ENCODE measurements at regions not wholly inside any gene's neighbourhood (a gene's known extent, or its start where the extent isn't known, plus 50 kb on each side); places are given as distances from the start of the nearest gene placed in this dataset.
"Not testable (repeated sequence)": the region's sequence is repeated elsewhere in the genome, so short reads cannot be mapped to it uniquely, and the experiment has no call there.

- Histone ChIP-seq H3K9me3 (ENCODE audit: control insufficient read depth, low read length) (no peaks in the 10 kb centered on the region), H3K4me3 (ENCODE audit: extremely low read depth, insufficient read depth, low read length, poor library complexity, severe bottlenecking) (no peak overlapping the region), H3K27ac (ENCODE audit: low read depth, low read length, severe bottlenecking) (no peak overlapping the region), H3K4me1 (ENCODE audit: control insufficient read depth, insufficient read depth, low read length, poor library complexity, severe bottlenecking) (no peaks in the 10 kb centered on the region), H3K36me3 (ENCODE audit: control insufficient read depth, insufficient read depth, low read length) (no peaks in the 10 kb centered on the region)
- 87 to 91% methylated on average over 3 to 4 of the region's 10 CpGs for WGBS, 2 experiments (ENCODE audit: insufficient coverage in 2 of 2)
Measured at GRCh38 chr5:158499075-158499891, 600.4 kb downstream of the EBF1 start.

GRCh38 chr5:158496624-158497023 lies 603.1 kb downstream of the EBF1 start:
- no peaks in the 10 kb centered on the region for H3K4me1 ChIP-seq (ENCODE audit: control insufficient read depth, insufficient read depth, low read length, poor library complexity, severe bottlenecking)
- no peak overlapping the region for H3K27ac ChIP-seq (ENCODE audit: low read depth, low read length, severe bottlenecking)
- H3K4me3 ChIP-seq (ENCODE audit: extremely low read depth, insufficient read depth, low read length, poor library complexity, severe bottlenecking) = no peak overlapping the region
- H3K9me3 ChIP-seq (ENCODE audit: control insufficient read depth, low read length) = no peaks in the 10 kb centered on the region
- H3K36me3 ChIP-seq (ENCODE audit: control insufficient read depth, insufficient read depth, low read length) = no peaks in the 10 kb centered on the region
- WGBS, 2 experiments (ENCODE audit: insufficient coverage in 2 of 2) = no CpG with 5 or more reads among the region's 3 CpGs

- H3K4me1 ChIP-seq (ENCODE audit: control insufficient read depth, insufficient read depth, low read length, poor library complexity, severe bottlenecking) = no peaks in the 10 kb centered on the region
- no CpG with 5 or more reads among the region's 2 CpGs for WGBS, 2 experiments (ENCODE audit: insufficient coverage in 2 of 2)
Measured at GRCh38 chr5:158494541-158494940, 605.2 kb downstream of the EBF1 start.

GRCh38 chr5:158494044-158494443 lies 605.7 kb downstream of the EBF1 start:
- H3K9me3 ChIP-seq (ENCODE audit: control insufficient read depth, low read length); H3K4me3 ChIP-seq (ENCODE audit: extremely low read depth, insufficient read depth, low read length, poor library complexity, severe bottlenecking); H3K27ac ChIP-seq (ENCODE audit: low read depth, low read length, severe bottlenecking); H3K36me3 ChIP-seq (ENCODE audit: control insufficient read depth, insufficient read depth, low read length); H3K4me1 ChIP-seq (ENCODE audit: control insufficient read depth, insufficient read depth, low read length, poor library complexity, severe bottlenecking): not testable (repeated sequence)
- 100% methylated on average over 1 of the region's 2 CpGs; no CpG with 5 or more reads in 1 of the 2 experiments for WGBS, 2 experiments (ENCODE audit: insufficient coverage in 2 of 2)

More at GRCh38 chr5:158494541-158494940, 605.2 kb downstream of the EBF1 start:
- Histone ChIP-seq H3K9me3 (ENCODE audit: control insufficient read depth, low read length) (no peaks in the 10 kb centered on the region), H3K36me3 (ENCODE audit: control insufficient read depth, insufficient read depth, low read length) (no peaks in the 10 kb centered on the region), H3K27ac (ENCODE audit: low read depth, low read length, severe bottlenecking) (no peak overlapping the region), H3K4me3 (ENCODE audit: extremely low read depth, insufficient read depth, low read length, poor library complexity, severe bottlenecking) (no peak overlapping the region)

GRCh38 chr5:158492841-158493242 lies 606.9 kb downstream of the EBF1 start:
- 45% methylated on average over 2 of the region's 3 CpGs; no CpG with 5 or more reads in 1 of the 2 experiments for WGBS, 2 experiments (ENCODE audit: insufficient coverage in 2 of 2)
- H3K4me1 ChIP-seq (ENCODE audit: control insufficient read depth, insufficient read depth, low read length, poor library complexity, severe bottlenecking) = no peaks in the 10 kb centered on the region
- no peaks in the 10 kb centered on the region for H3K36me3 ChIP-seq (ENCODE audit: control insufficient read depth, insufficient read depth, low read length)

GRCh38 chr5:158492136-158492535 lies 607.6 kb downstream of the EBF1 start:
- no peaks in the 10 kb centered on the region for H3K9me3 ChIP-seq (ENCODE audit: control insufficient read depth, low read length)

More at GRCh38 chr5:158492841-158493242, 606.9 kb downstream of the EBF1 start:
- Histone ChIP-seq H3K4me3 (ENCODE audit: extremely low read depth, insufficient read depth, low read length, poor library complexity, severe bottlenecking) (no peak overlapping the region), H3K9me3 (ENCODE audit: control insufficient read depth, low read length) (no peaks in the 10 kb centered on the region), H3K27ac (ENCODE audit: low read depth, low read length, severe bottlenecking) (no peak overlapping the region)

GRCh38 chr5:158487664-158488063 lies 612.1 kb downstream of the EBF1 start:
- Histone ChIP-seq H3K4me3 (ENCODE audit: extremely low read depth, insufficient read depth, low read length, poor library complexity, severe bottlenecking) (no peak overlapping the region), H3K27ac (ENCODE audit: low read depth, low read length, severe bottlenecking) (no peak overlapping the region), H3K4me1 (ENCODE audit: control insufficient read depth, insufficient read depth, low read length, poor library complexity, severe bottlenecking) (no peaks in the 10 kb centered on the region), H3K9me3 (ENCODE audit: control insufficient read depth, low read length) (no peaks in the 10 kb centered on the region), H3K36me3 (ENCODE audit: control insufficient read depth, insufficient read depth, low read length) (no peaks in the 10 kb centered on the region)
- 83 to 100% methylated on average over 1 of the region's 1 CpG for WGBS, 2 experiments (ENCODE audit: insufficient coverage in 2 of 2)

More at GRCh38 chr5:158492136-158492535, 607.6 kb downstream of the EBF1 start:
- no peak overlapping the region for H3K27ac ChIP-seq (ENCODE audit: low read depth, low read length, severe bottlenecking)
- H3K4me3 ChIP-seq (ENCODE audit: extremely low read depth, insufficient read depth, low read length, poor library complexity, severe bottlenecking) = no peak overlapping the region
- H3K36me3 ChIP-seq (ENCODE audit: control insufficient read depth, insufficient read depth, low read length) = no peaks in the 10 kb centered on the region
- H3K4me1 ChIP-seq (ENCODE audit: control insufficient read depth, insufficient read depth, low read length, poor library complexity, severe bottlenecking) = no peaks in the 10 kb centered on the region

GRCh38 chr5:158487156-158487555 lies 612.6 kb downstream of the EBF1 start:
- Histone ChIP-seq H3K4me1 (ENCODE audit: control insufficient read depth, insufficient read depth, low read length, poor library complexity, severe bottlenecking) (no peaks in the 10 kb centered on the region), H3K27ac (ENCODE audit: low read depth, low read length, severe bottlenecking) (no peak overlapping the region), H3K9me3 (ENCODE audit: control insufficient read depth, low read length) (no peaks in the 10 kb centered on the region), H3K36me3 (ENCODE audit: control insufficient read depth, insufficient read depth, low read length) (no peaks in the 10 kb centered on the region), H3K4me3 (ENCODE audit: extremely low read depth, insufficient read depth, low read length, poor library complexity, severe bottlenecking) (no peak overlapping the region)
- WGBS, 2 experiments (ENCODE audit: insufficient coverage in 2 of 2) = 60% methylated on average over 1 of the region's 1 CpG; no CpG with 5 or more reads in 1 of the 2 experiments

- Histone ChIP-seq H3K27ac (ENCODE audit: low read depth, low read length, severe bottlenecking) (no peak overlapping the region), H3K4me3 (ENCODE audit: extremely low read depth, insufficient read depth, low read length, poor library complexity, severe bottlenecking) (no peak overlapping the region), H3K9me3 (ENCODE audit: control insufficient read depth, low read length) (no peaks in the 10 kb centered on the region), H3K4me1 (ENCODE audit: control insufficient read depth, insufficient read depth, low read length, poor library complexity, severe bottlenecking) (no peaks in the 10 kb centered on the region), H3K36me3 (ENCODE audit: control insufficient read depth, insufficient read depth, low read length) (no peaks in the 10 kb centered on the region)
- 82 to 88% methylated on average over 2 to 3 of the region's 3 CpGs for WGBS, 2 experiments (ENCODE audit: insufficient coverage in 2 of 2)
Measured at GRCh38 chr5:158486566-158486965, 613.1 kb downstream of the EBF1 start.

GRCh38 chr5:158485604-158486081 lies 614.1 kb downstream of the EBF1 start:
- no peaks in the 10 kb centered on the region for H3K9me3 ChIP-seq (ENCODE audit: control insufficient read depth, low read length)
- no peak overlapping the region for H3K4me3 ChIP-seq (ENCODE audit: extremely low read depth, insufficient read depth, low read length, poor library complexity, severe bottlenecking)
- WGBS, 2 experiments (ENCODE audit: insufficient coverage in 2 of 2) = 76 to 96% methylated on average over 2 to 4 of the region's 6 CpGs
- H3K4me1 ChIP-seq (ENCODE audit: control insufficient read depth, insufficient read depth, low read length, poor library complexity, severe bottlenecking) = no peaks in the 10 kb centered on the region
- no peak overlapping the region for H3K27ac ChIP-seq (ENCODE audit: low read depth, low read length, severe bottlenecking)
- H3K36me3 ChIP-seq (ENCODE audit: control insufficient read depth, insufficient read depth, low read length) = no peaks in the 10 kb centered on the region

GRCh38 chr5:158485047-158485446 lies 614.7 kb downstream of the EBF1 start:
- Histone ChIP-seq H3K9me3 (ENCODE audit: control insufficient read depth, low read length) (no peaks in the 10 kb centered on the region), H3K27ac (ENCODE audit: low read depth, low read length, severe bottlenecking) (no peak overlapping the region), H3K36me3 (ENCODE audit: control insufficient read depth, insufficient read depth, low read length) (no peaks in the 10 kb centered on the region), H3K4me3 (ENCODE audit: extremely low read depth, insufficient read depth, low read length, poor library complexity, severe bottlenecking) (no peak overlapping the region), H3K4me1 (ENCODE audit: control insufficient read depth, insufficient read depth, low read length, poor library complexity, severe bottlenecking) (no peaks in the 10 kb centered on the region)
- WGBS, 2 experiments (ENCODE audit: insufficient coverage in 2 of 2) = 88 to 93% methylated on average over 8 to 9 of the region's 10 CpGs

All from mesodermal cell (in vitro differentiated cells).